Fibroblast of peridontal ligament (primary cell): ENCODE measurements at regions not wholly inside any gene's neighbourhood (a gene's known extent, or its start where the extent isn't known, plus 50 kb on each side); places are given as distances from the start of the nearest gene placed in this dataset.

Source experiments
- DNase-seq: peaks from one replicate; pipeline ENCODE4 v3.0.0-alpha.2; 2010; ENCODE audit errors: extremely low read depth

GRCh38 chr3:124402791-124403190, 327.5 kb upstream of the UMPS start:
- no peak for DNase-seq

- no peak for DNase-seq
These were observed 325.6 kb upstream of the UMPS start for GRCh38 chr3:124404621-124405020.

GRCh38 chr3:124407260-124407659, 323.0 kb upstream of the UMPS start:
- peak; percentile 3 for DNase-seq

- DNase-seq: no peak
These were observed 320.5 kb upstream of the UMPS start for GRCh38 chr3:124409650-124410275.

GRCh38 chr3:124410471-124410870, 319.8 kb upstream of the UMPS start:
- no peak for DNase-seq

- DNase-seq: no peak
These were observed 318.5 kb upstream of the UMPS start for GRCh38 chr3:124411728-124412127.

GRCh38 chr3:124412644-124413043, 317.6 kb upstream of the UMPS start:
- no peak for DNase-seq

- DNase-seq: no peak
These were observed 316.9 kb upstream of the UMPS start for GRCh38 chr3:124413393-124413792.

GRCh38 chr3:124413989-124414598, 316.2 kb upstream of the UMPS start:
- DNase-seq: no peak

GRCh38 chr3:124415446-124415960, 314.7 kb upstream of the UMPS start:
- DNase-seq: no peak

GRCh38 chr3:124419303-124419702, 310.9 kb upstream of the UMPS start:
- DNase-seq: no peak

- no peak for DNase-seq
These were observed 309.9 kb upstream of the UMPS start for GRCh38 chr3:124420392-124420791.

- no peak for DNase-seq
These were observed 307.4 kb upstream of the UMPS start for GRCh38 chr3:124422805-124423204.

GRCh38 chr3:124424396-124424795, 305.9 kb upstream of the UMPS start:
- DNase-seq: no peak

GRCh38 chr3:124425972-124426371, 304.3 kb upstream of the UMPS start:
- no peak for DNase-seq

- no peak for DNase-seq
These were observed 301.7 kb upstream of the UMPS start for GRCh38 chr3:124428372-124429128.

GRCh38 chr3:124429129-124429815, 301.0 kb upstream of the UMPS start:
- peak; percentile 20 for DNase-seq

- no peak for DNase-seq
These were observed 298.8 kb upstream of the UMPS start for GRCh38 chr3:124431331-124431994.

GRCh38 chr3:124434176-124434575, 296.1 kb upstream of the UMPS start:
- DNase-seq: no peak

GRCh38 chr3:124435467-124435866, 294.8 kb upstream of the UMPS start:
- DNase-seq: no peak

- DNase-seq: no peak
These were observed 291.4 kb upstream of the UMPS start for GRCh38 chr3:124438813-124439212.

- no peak for DNase-seq
These were observed 290.6 kb upstream of the UMPS start for GRCh38 chr3:124439603-124440002.
